ENCODE measurements at regions not wholly inside any gene's neighbourhood (a gene's known extent, or its start where the extent isn't known, plus 50 kb on each side); places are given as distances from the start of the nearest gene placed in this dataset.

GRCh38 chr3:88784925-88785324, 322.5 kb upstream of the EPHA3 start:
- peaks cover 13% of the 10 kb centered on the region; the same call in 1 of the 2 replicates for H3K27me3 ChIP-seq (ENCODE audit: low read length)
- H3K9me3 ChIP-seq (ENCODE audit: low read length), result no peaks in the 10 kb centered on the region
- H3K9me2 ChIP-seq (replicated peaks; ENCODE audit: low read length), result no peaks in the 10 kb centered on the region
- no peaks in the 10 kb centered on the region for H4K20me1 ChIP-seq (ENCODE audit: low read length)
- no peaks in the 10 kb centered on the region for H3F3A ChIP-seq (ENCODE audit: low read length, unreplicated experiment)
- no peak overlapping the region for H3K27ac ChIP-seq (ENCODE audit: low read length)
- no peak overlapping the region for H3K9ac ChIP-seq (ENCODE audit: low read length)
- H3K4me1 ChIP-seq (ENCODE audit: insufficient read depth, low read length), result no peaks in the 10 kb centered on the region
- ATAC-seq, result no peak
- BruUV-seq (replicated peaks), result no TSS peak
- no peak overlapping the region for H2AFZ ChIP-seq (ENCODE audit: low read length)
- TF ChIP-seq CTCF (conservative IDR thresholded peaks at IDR 0.05; ENCODE audit: low read depth, low read length) (no peak), EZH2 (IDR thresholded peaks at IDR 0.05; ENCODE audit: low read length, unreplicated experiment) (no peak)
- intact Hi-C loops (cut with micrococcal nuclease), result no loop called here
- ChIA-PET CTCF (no interaction called here), POLR2A (ENCODE audit: unreplicated experiment) (no interaction called here)
- no peak for DNase-seq
- no peaks in the 10 kb centered on the region for H3K36me3 ChIP-seq (ENCODE audit: low read depth, low read length)
- H3K79me2 ChIP-seq (ENCODE audit: low read length), result no peaks in the 10 kb centered on the region
- H3K4me3 ChIP-seq (ENCODE audit: low read length), result no peak overlapping the region
- H3K4me2 ChIP-seq (ENCODE audit: low read length), result no peak overlapping the region

GRCh38 chr3:88785841-88786240, 321.6 kb upstream of the EPHA3 start:
- Histone ChIP-seq H3K4me1 (ENCODE audit: insufficient read depth, low read length) (no peaks in the 10 kb centered on the region), H3K79me2 (ENCODE audit: low read length) (no peaks in the 10 kb centered on the region), H3K9me2 (replicated peaks; ENCODE audit: low read length) (no peaks in the 10 kb centered on the region), H3K9me3 (ENCODE audit: low read length) (no peaks in the 10 kb centered on the region), H3K36me3 (ENCODE audit: low read depth, low read length) (no peaks in the 10 kb centered on the region), H2AFZ (ENCODE audit: low read length) (no peak overlapping the region), H3K27ac (ENCODE audit: low read length) (no peak overlapping the region), H3K4me3 (ENCODE audit: low read length) (no peak overlapping the region), H3K9ac (ENCODE audit: low read length) (no peak overlapping the region), H3K4me2 (ENCODE audit: low read length) (no peak overlapping the region), H3K27me3 (ENCODE audit: low read length) (peaks cover 15% of the 10 kb centered on the region; the same call in 1 of the 2 replicates), H3F3A (ENCODE audit: low read length, unreplicated experiment) (no peaks in the 10 kb centered on the region), H4K20me1 (ENCODE audit: low read length) (no peaks in the 10 kb centered on the region)
- BruUV-seq (replicated peaks), result no TSS peak
- DNase-seq, result no peak
- ChIA-PET CTCF (no interaction called here), POLR2A (ENCODE audit: unreplicated experiment) (no interaction called here)
- intact Hi-C loops (cut with micrococcal nuclease), result no loop called here
- no peak for TF ChIP-seq EZH2phosphoT487 (IDR thresholded peaks at IDR 0.05; ENCODE audit: borderline replicate concordance, low read length)
- no peak for TF ChIP-seq EZH2 (IDR thresholded peaks at IDR 0.05; ENCODE audit: low read length, unreplicated experiment)
- TF ChIP-seq CTCF (conservative IDR thresholded peaks at IDR 0.05; ENCODE audit: low read depth, low read length), result no peak
- no peak for ATAC-seq

- no TSS peak for BruUV-seq (replicated peaks)
- ATAC-seq, result no peak
Observed at GRCh38 chr3:88795503-88795902, 311.9 kb upstream of the EPHA3 start.

More at GRCh38 chr3:88795503-88795902, 311.9 kb upstream of the EPHA3 start:
- Histone ChIP-seq H3F3A (ENCODE audit: low read length, unreplicated experiment) (no peaks in the 10 kb centered on the region), H3K4me2 (ENCODE audit: low read length) (no peak overlapping the region), H3K36me3 (ENCODE audit: low read depth, low read length) (no peaks in the 10 kb centered on the region), H3K9me3 (ENCODE audit: low read length) (peaks cover 28% of the 10 kb centered on the region), H2AFZ (ENCODE audit: low read length) (no peak overlapping the region), H3K4me3 (ENCODE audit: low read length) (no peak overlapping the region), H3K79me2 (ENCODE audit: low read length) (no peaks in the 10 kb centered on the region), H3K27ac (ENCODE audit: low read length) (no peak overlapping the region), H3K9me2 (replicated peaks; ENCODE audit: low read length) (no peaks in the 10 kb centered on the region), H3K27me3 (ENCODE audit: low read length) (no peaks in the 10 kb centered on the region), H3K4me1 (ENCODE audit: insufficient read depth, low read length) (no peaks in the 10 kb centered on the region), H3K9ac (ENCODE audit: low read length) (no peak overlapping the region), H4K20me1 (ENCODE audit: low read length) (no peaks in the 10 kb centered on the region)
- CTCF ChIA-PET, result no interaction called here
- TF ChIP-seq EZH2phosphoT487 (IDR thresholded peaks at IDR 0.05; ENCODE audit: borderline replicate concordance, low read length) (no peak), EZH2 (IDR thresholded peaks at IDR 0.05; ENCODE audit: low read length, unreplicated experiment) (no peak), CTCF (conservative IDR thresholded peaks at IDR 0.05; ENCODE audit: low read depth, low read length) (no peak)
- intact Hi-C loops (cut with micrococcal nuclease), result no loop called here
- POLR2A ChIA-PET (ENCODE audit: unreplicated experiment), result no interaction called here
- no peak for DNase-seq

All from PC-3 (cell line).